ENCODE measurements at regions not wholly inside any gene's neighbourhood (a gene's known extent, or its start where the extent isn't known, plus 50 kb on each side); places are given as distances from the start of the nearest gene placed in this dataset.
A peak's percentile ranks its signal among the peaks of the same experiment; 100 is the strongest.

- no peaks in the 10 kb centered on the region for H3K36me3 ChIP-seq
- 65 to 67% methylated on average over 33 to 36 of the region's 36 CpGs for WGBS, 2 donors
- ATAC-seq (ENCODE audit: low FRiP score in 2 of 2) (peak in 1 of 2 donors; percentile 0), DNase-seq (peak in 1 of 2 donors; percentile 81)
- peak overlapping the region; percentile 81 to 90 (median 86) for H3K27ac ChIP-seq
- TF ChIP-seq EP300 (IDR thresholded peaks at IDR 0.05) (peak in 1 of 4 donors; percentile 29), POLR2A (IDR thresholded peaks at IDR 0.05) (no peak), POLR2AphosphoS5 (IDR thresholded peaks at IDR 0.05) (peak in 1 of 2 donors; percentile 22), CTCF (IDR thresholded peaks at IDR 0.05) (no peak)
- H3K4me3 ChIP-seq = peak overlapping the region in 1 of 4 donors; percentile 59
- H3K4me1 ChIP-seq = peaks cover 67 to 78% (median 68%) of the 10 kb centered on the region in 4 donors
- H3K27me3 ChIP-seq = no peaks in the 10 kb centered on the region
- no peaks in the 10 kb centered on the region for H3K9me3 ChIP-seq
Measured at GRCh38 chr17:77323413-77324171, 182.8 kb downstream of the SEC14L1 start.

GRCh38 chr17:77324227-77324626 lies 183.5 kb downstream of the SEC14L1 start:
- Histone ChIP-seq H3K36me3 (no peaks in the 10 kb centered on the region), H3K9me3 (no peaks in the 10 kb centered on the region), H3K27ac (peak overlapping the region; percentile 81 to 90 (median 86)), H3K27me3 (no peaks in the 10 kb centered on the region), H3K4me1 (peaks cover 61 to 72% (median 62%) of the 10 kb centered on the region in 4 donors), H3K4me3 (no peak overlapping the region)
- DNase-seq (no peak), ATAC-seq (ENCODE audit: low FRiP score in 2 of 2) (no peak)
- TF ChIP-seq CTCF (IDR thresholded peaks at IDR 0.05) (no peak), POLR2AphosphoS5 (IDR thresholded peaks at IDR 0.05) (no peak), POLR2A (IDR thresholded peaks at IDR 0.05) (no peak), EP300 (IDR thresholded peaks at IDR 0.05) (no peak)
- 88 to 90% methylated on average over 6 to 8 of the region's 8 CpGs for WGBS, 2 donors

GRCh38 chr17:77325577-77326075 lies 184.9 kb downstream of the SEC14L1 start:
- WGBS, 2 donors = 64 to 68% methylated on average over 8 of the region's 8 CpGs
- H3K4me1 ChIP-seq = peaks cover 49 to 58% (median 52%) of the 10 kb centered on the region in 4 donors
- ATAC-seq (ENCODE audit: low FRiP score in 2 of 2) (no peak), DNase-seq (no peak)
- no peaks in the 10 kb centered on the region for H3K9me3 ChIP-seq
- no peaks in the 10 kb centered on the region for H3K36me3 ChIP-seq
- no peaks in the 10 kb centered on the region for H3K27me3 ChIP-seq
- peak overlapping the region; percentile 65 to 86 (median 78) for H3K27ac ChIP-seq
- no peak overlapping the region for H3K4me3 ChIP-seq
- TF ChIP-seq CTCF (IDR thresholded peaks at IDR 0.05) = no peak

- H3K4me1 ChIP-seq = peaks cover 45 to 57% (median 51%) of the 10 kb centered on the region in 4 donors
Measured at GRCh38 chr17:77326076-77326591, 185.4 kb downstream of the SEC14L1 start.

More at GRCh38 chr17:77326076-77326591, 185.4 kb downstream of the SEC14L1 start:
- H3K36me3 ChIP-seq = no peaks in the 10 kb centered on the region
- ATAC-seq (ENCODE audit: low FRiP score in 2 of 2) = no peak
- H3K27ac ChIP-seq = peak overlapping the region; percentile 65 to 86 (median 78)
- TF ChIP-seq POLR2A (IDR thresholded peaks at IDR 0.05) = no peak
- TF ChIP-seq POLR2AphosphoS5 (IDR thresholded peaks at IDR 0.05) = no peak
- no peak for TF ChIP-seq CTCF (IDR thresholded peaks at IDR 0.05)
- no peak for TF ChIP-seq EP300 (IDR thresholded peaks at IDR 0.05)
- no peaks in the 10 kb centered on the region for H3K9me3 ChIP-seq
- no peak overlapping the region for H3K4me3 ChIP-seq
- H3K27me3 ChIP-seq = no peaks in the 10 kb centered on the region
- peak in 1 of 2 donors; percentile 17 for DNase-seq
- WGBS, 2 donors = 91 to 92% methylated on average over 15 to 17 of the region's 18 CpGs

All from upper lobe of left lung (tissue), 6 donors.